Activated naive CD4-positive, alpha-beta T cell treated with anti-CD3 and anti-CD28 coated beads, Interleukin-2, amount 50 U/mL, for 24 hours (primary cell): ENCODE measurements at regions not wholly inside any gene's neighbourhood (a gene's known extent, or its start where the extent isn't known, plus 50 kb on each side); places are given as distances from the start of the nearest gene placed in this dataset.

ENCODE experiments used
- H3K27ac Mint-ChIP-seq: one replicate; pipeline ENCODE4 v1.8.0; 2021; ENCODE audit warnings: mild to moderate bottlenecking, mixed read lengths
- H3K27me3 Mint-ChIP-seq: one replicate; pipeline ENCODE4 v1.8.0; 2021; ENCODE audit warnings: mixed read lengths
- H3K36me3 Mint-ChIP-seq: one replicate; pipeline ENCODE4 v1.8.0; 2021; ENCODE audit warnings: mixed read lengths
- H3K4me1 Mint-ChIP-seq: one replicate; pipeline ENCODE4 v1.8.0; 2021; ENCODE audit warnings: mixed read lengths
- H3K4me3 Mint-ChIP-seq: one replicate; pipeline ENCODE4 v1.8.0; 2021; ENCODE audit warnings: mild to moderate bottlenecking, mixed read lengths
- H3K9me3 Mint-ChIP-seq: one replicate; pipeline ENCODE4 v1.8.0; 2021; ENCODE audit warnings: mixed read lengths

DNA sequence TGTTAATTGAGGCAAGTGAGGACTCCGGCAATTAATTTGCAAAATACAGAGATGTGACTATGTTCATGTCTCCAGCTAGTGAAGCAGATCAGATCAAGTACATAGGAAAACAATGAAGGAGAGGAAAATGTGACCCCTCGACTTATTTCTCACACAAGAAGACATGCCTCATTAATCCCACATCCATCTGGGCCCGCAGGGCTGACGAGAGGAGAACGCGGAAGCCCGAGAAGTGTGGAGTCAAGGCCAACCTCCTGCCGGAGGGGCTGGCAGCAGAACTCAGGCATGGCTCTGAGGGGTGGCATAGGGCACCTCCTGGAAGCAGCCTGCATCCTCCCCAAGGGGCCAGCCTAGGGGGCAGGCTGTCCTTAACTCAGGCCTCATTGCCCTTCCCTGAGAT, 54.4 kb downstream of the ZNF503 start:
- Mint-ChIP-seq H3K4me1 (no peaks in the 10 kb centered on the region), H3K27ac (no peak overlapping the region), H3K27me3 (peaks cover 1% of the 10 kb centered on the region), H3K4me3 (no peak overlapping the region), H3K9me3 (no peaks in the 10 kb centered on the region), H3K36me3 (no peaks in the 10 kb centered on the region)

DNA sequence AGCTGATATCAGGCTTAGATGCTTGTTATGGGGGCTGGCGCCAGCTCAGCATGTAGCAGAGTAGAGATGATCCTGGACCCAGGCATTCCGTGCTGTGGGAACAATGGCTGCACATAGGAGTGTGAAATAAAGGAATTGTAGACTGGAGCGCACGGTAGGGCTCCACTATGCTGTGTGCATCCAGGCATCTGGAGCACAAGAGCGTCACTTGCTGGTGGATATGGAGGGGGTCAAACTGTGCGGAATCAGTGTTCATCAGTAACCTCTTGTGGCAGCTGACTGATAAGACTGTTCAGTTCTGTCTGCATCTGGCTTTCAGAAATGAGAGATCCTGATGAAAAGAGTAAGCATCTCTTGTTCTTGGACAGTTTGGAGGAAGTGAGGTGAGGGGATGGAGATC, 55.8 kb downstream of the ZNF503 start:
- no peaks in the 10 kb centered on the region for H3K36me3 Mint-ChIP-seq
- no peak overlapping the region for H3K4me3 Mint-ChIP-seq
- no peaks in the 10 kb centered on the region for H3K27me3 Mint-ChIP-seq
- no peaks in the 10 kb centered on the region for H3K9me3 Mint-ChIP-seq
- no peaks in the 10 kb centered on the region for H3K4me1 Mint-ChIP-seq
- H3K27ac Mint-ChIP-seq: no peak overlapping the region

DNA sequence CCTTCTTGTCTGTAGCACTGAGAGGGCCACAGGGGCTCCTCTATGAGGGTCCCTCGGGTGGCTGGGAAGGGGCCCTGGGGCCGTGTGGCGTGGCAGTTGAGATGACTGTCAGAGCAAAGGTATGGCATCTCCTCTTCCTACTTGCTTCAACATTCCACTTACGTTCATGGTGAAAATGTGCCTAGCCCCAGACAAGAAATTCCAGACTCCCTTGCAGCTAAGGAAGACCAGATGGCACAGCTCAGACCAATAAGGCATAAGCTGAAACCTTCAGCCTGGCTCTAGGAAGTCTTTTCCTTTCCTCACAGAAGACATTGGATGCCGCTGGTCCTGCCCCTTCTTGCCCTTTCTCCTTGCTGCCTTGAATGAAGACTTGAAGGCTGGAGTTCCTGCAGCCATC, 57.4 kb downstream of the ZNF503 start:
- H3K27ac Mint-ChIP-seq: no peak overlapping the region
- H3K36me3 Mint-ChIP-seq: no peaks in the 10 kb centered on the region
- H3K4me1 Mint-ChIP-seq: no peaks in the 10 kb centered on the region
- H3K9me3 Mint-ChIP-seq: no peaks in the 10 kb centered on the region
- no peak overlapping the region for H3K4me3 Mint-ChIP-seq
- H3K27me3 Mint-ChIP-seq: no peaks in the 10 kb centered on the region

DNA sequence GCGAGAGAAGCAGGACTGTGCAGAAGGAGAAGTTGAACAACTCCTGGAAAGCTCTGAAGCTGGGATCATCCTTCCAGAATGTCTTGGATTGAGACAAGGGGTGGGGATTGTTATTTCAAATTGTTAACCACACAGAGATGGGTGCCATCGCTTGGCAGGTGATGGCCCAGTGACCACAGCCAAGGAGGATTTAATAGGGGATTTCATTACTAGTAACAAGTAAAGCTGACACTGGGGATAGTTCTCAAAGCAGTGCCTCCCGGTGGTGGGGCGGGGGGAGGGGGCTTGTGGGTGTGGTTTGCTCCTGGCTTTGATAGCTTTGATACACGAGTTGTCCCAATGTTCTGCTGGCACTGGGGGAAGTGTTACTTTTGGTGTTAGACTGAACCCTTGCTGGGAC, 59.2 kb downstream of the ZNF503 start:
- Mint-ChIP-seq H3K27ac (no peak overlapping the region), H3K4me3 (no peak overlapping the region), H3K4me1 (no peaks in the 10 kb centered on the region), H3K9me3 (no peaks in the 10 kb centered on the region), H3K36me3 (no peaks in the 10 kb centered on the region), H3K27me3 (no peaks in the 10 kb centered on the region)

DNA sequence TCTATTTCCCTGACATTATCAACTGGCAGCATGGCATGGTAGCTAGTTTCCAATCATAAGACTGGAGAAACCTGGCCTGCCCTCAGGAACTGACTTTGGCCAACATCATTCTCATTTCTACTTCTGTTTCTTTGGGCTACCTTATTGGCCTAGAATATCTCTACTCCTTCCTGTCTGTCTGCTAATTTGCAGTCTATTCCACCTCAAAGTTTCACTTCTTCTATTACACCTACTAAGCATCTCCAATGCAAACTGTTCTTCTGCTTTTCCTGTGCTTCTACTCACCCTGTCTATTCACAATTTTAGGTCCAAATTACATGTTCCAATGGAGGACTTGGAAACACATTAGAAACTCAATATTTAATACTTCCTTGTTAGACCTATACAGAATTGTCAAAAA, 65.6 kb downstream of the ZNF503 start:
- Mint-ChIP-seq H3K9me3 (peaks cover 9% of the 10 kb centered on the region), H3K27me3 (peaks cover 10% of the 10 kb centered on the region), H3K4me3 (no peak overlapping the region), H3K27ac (no peak overlapping the region), H3K36me3 (peaks cover 4% of the 10 kb centered on the region), H3K4me1 (no peaks in the 10 kb centered on the region)

DNA sequence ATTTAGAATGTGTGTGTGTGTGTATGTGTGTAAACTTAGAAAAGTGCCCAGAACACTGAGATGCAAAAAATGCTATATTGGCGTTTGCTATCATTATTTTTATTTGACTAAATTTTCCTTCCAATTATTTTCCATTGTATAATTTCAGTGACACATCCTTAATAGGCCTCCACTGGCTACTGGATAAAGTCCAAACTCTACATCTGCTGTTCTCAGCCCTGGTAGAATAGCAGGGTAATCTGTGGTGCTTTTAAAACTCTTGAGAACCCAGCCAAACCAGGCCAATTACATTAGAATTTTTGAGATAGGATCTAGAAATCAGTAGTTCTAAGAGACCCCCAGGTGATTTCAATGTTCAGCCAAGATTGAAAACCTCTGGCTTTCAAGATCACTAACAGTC, 66.4 kb downstream of the ZNF503 start:
- Mint-ChIP-seq H3K9me3 (peaks cover 9% of the 10 kb centered on the region), H3K36me3 (peaks cover 4% of the 10 kb centered on the region), H3K4me1 (no peaks in the 10 kb centered on the region), H3K27me3 (peaks cover 13% of the 10 kb centered on the region), H3K27ac (no peak overlapping the region), H3K4me3 (no peak overlapping the region)

DNA sequence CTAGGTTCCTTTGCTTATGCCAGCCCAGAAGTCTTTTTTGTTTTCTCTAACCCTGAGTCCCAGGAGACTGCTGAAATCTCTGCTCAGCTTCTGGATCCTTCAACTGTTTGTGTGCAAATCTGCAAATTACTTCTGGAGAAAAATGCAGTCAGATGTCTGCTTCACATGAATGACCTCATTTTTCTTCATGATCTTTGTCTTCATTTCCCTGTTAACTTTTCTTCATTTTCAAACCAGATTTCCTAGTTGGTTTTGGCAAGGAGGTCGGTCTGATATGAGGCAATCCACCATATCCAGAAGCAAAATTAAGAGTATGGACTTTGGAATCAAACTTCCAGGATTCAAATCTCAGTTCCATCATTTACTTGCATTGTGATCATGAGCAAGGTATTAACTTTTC, 66.8 kb downstream of the ZNF503 start:
- Mint-ChIP-seq H3K9me3 (peaks cover 9% of the 10 kb centered on the region), H3K4me3 (no peak overlapping the region), H3K36me3 (peaks cover 4% of the 10 kb centered on the region), H3K4me1 (no peaks in the 10 kb centered on the region), H3K27ac (no peak overlapping the region), H3K27me3 (peaks cover 18% of the 10 kb centered on the region)

DNA sequence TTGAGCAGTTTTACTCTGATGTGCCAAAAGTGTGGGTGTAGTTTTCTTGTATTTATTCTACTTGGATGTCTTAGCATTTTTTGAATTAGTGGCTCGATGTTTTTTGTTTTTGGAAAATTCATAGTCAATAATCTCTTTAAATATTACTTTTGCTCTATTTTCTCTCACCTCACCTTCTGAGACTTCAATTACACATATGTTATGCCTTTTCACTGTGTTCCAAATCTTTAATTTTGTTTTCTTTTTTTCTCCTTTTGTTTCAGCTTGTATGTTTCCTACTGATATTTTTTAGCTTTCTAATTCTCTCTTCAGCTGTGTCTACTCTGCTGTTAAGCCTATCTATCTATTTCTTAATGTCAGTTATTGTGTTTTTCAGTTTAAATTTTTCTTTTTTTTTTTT, 69.5 kb downstream of the ZNF503 start:
- Mint-ChIP-seq H3K4me3 (no peak overlapping the region), H3K27me3 (peaks cover 20% of the 10 kb centered on the region), H3K36me3 (peaks cover 4% of the 10 kb centered on the region), H3K9me3 (peaks cover 9% of the 10 kb centered on the region), H3K4me1 (no peaks in the 10 kb centered on the region), H3K27ac (no peak overlapping the region)

DNA sequence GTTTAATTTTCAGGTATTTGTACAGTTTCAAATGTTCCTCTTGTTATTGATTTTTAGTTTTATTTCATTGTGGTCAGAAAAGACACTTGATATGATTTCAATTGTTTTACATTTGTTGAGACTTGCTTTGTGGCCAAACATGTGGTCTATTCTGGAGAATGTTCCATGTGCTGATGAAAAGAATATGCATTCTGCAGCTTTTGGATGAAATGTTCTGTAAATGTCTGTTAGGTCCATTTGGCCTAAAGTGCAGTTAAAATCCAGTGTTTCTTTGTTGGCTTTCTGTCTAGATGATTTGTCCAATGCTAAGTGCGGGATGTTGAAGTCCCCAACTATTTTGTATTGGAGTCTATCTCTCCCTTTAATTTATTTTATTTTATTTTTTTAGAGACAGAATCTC, 70.5 kb downstream of the ZNF503 start:
- Mint-ChIP-seq H3K36me3 (peaks cover 4% of the 10 kb centered on the region), H3K27ac (no peak overlapping the region), H3K4me3 (no peak overlapping the region)

DNA sequence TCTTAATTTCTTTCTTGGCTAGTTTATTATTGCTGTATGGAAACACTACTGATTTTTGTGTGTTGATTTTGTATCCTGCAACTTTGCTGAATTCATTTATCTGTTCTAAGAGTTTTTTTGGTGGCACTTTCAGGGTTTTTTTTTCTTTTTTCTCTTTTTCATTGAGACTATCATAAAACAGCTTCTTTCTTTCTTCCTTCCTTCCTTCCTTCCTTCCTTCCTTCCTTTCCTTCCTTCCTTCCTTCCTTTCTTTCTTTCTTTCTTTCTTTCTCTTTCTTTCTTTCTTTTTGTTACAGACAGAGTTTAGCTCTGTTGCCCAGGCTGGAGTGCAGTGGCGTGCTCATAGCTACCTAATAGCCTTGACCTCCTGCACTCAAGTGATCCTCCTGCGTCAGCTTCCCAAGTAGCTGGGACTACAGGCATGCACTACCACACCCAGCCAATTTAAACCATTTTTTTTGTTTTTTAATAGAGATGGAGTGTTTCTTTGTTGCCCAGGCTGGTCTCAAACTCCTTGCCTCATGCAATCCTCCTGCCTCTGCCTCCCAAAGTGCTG, 72.3 kb downstream of the ZNF503 start:
- Mint-ChIP-seq H3K27me3 (peaks cover 19% of the 10 kb centered on the region), H3K4me1 (no peaks in the 10 kb centered on the region), H3K36me3 (peaks cover 2% of the 10 kb centered on the region), H3K27ac (no peak overlapping the region), H3K4me3 (no peak overlapping the region), H3K9me3 (no peaks in the 10 kb centered on the region)

More for the DNA sequence above, 70.5 kb downstream of the ZNF503 start:
- no peaks in the 10 kb centered on the region for H3K4me1 Mint-ChIP-seq
- H3K9me3 Mint-ChIP-seq: peaks cover 9% of the 10 kb centered on the region
- peaks cover 20% of the 10 kb centered on the region for H3K27me3 Mint-ChIP-seq

DNA sequence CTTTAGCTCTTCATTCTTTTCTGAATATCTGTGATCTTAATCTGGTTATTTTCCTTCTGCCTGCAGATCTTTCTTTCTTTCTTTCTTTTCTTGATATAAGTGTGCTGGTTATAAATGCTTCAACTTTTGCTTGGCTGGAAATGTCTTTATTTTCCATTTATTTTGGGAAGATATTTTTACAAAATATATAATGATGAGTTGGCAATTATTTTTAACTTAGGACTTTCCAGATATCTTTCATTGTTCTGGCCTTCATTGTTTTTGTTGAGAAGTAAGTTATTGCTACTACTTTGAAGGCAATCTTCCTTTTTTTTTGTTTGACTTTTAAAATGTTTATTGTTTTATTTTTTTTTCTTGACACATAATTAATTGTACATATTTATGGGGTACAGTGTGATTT, 75.3 kb downstream of the ZNF503 start:
- Mint-ChIP-seq H3K9me3 (peaks cover 5% of the 10 kb centered on the region), H3K36me3 (no peaks in the 10 kb centered on the region), H3K27me3 (peaks cover 12% of the 10 kb centered on the region), H3K4me3 (no peak overlapping the region), H3K27ac (no peak overlapping the region), H3K4me1 (no peaks in the 10 kb centered on the region)

DNA sequence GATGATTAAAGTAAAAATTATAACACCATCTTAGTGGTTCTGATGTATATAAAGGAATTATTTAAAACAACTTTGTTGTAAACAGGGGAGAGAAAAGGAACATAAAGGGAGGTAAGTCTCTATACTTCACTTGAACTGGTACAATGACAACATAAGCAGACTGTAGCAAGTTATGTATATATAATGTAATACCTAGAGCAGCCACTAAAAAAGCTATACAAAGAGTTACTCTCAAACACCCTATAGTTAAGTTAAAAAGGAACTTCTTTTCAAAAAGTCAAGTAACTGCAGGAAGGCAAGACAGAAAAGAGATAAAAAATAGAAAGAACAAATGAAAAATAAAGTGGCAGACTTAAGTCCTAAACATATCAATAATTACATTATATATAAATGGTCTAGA, 82.3 kb downstream of the ZNF503 start:
- Mint-ChIP-seq H3K4me3 (no peak overlapping the region), H3K27me3 (peaks cover 1% of the 10 kb centered on the region), H3K27ac (no peak overlapping the region), H3K36me3 (peaks cover 2% of the 10 kb centered on the region), H3K9me3 (peaks cover 22% of the 10 kb centered on the region), H3K4me1 (no peaks in the 10 kb centered on the region)

DNA sequence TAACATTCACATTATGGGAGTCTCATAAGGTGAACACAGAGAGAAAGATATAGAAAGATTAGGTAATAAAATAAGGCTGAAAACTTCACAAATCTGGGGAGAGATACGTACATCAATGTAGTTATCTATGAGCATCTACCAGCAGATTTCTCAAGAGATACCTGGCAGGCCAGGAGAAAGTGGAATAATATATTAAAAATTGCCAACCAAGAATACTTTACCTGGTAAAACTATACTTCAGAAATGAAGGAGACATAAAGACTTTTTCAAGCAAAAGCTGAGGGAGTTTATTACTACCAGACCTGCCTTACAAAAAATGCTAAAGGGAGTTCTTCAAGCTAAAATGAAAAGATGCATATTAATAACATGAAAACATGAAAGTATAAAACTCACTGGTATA, 78.8 kb upstream of the COMTD1 start:
- no peak overlapping the region for H3K27ac Mint-ChIP-seq
- no peak overlapping the region for H3K4me3 Mint-ChIP-seq
- H3K4me1 Mint-ChIP-seq: no peaks in the 10 kb centered on the region
- peaks cover 6% of the 10 kb centered on the region for H3K27me3 Mint-ChIP-seq
- H3K9me3 Mint-ChIP-seq: peaks cover 25% of the 10 kb centered on the region
- H3K36me3 Mint-ChIP-seq: peaks cover 4% of the 10 kb centered on the region

DNA sequence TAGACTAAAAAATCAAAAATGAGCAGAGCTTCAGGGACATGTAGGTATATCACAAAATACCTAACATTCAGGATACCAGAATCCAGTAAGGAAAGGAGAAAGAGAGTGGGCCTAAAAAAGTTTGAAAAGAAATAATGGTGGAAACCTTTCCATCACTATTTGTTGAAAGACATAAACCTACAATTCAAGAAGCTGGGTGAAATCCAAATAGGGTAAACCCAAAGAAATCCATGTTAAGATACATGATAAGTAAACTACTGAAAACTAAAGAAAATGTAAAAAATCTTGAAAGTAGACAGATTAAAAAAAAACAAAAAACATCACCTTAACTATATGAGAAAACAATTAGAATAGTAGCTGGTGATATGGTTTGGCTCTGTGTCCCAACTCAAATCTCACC, 76.7 kb upstream of the COMTD1 start:
- Mint-ChIP-seq H3K27me3 (peaks cover 6% of the 10 kb centered on the region), H3K27ac (no peak overlapping the region), H3K4me1 (no peaks in the 10 kb centered on the region), H3K9me3 (peaks cover 19% of the 10 kb centered on the region), H3K4me3 (no peak overlapping the region), H3K36me3 (peaks cover 4% of the 10 kb centered on the region)

DNA sequence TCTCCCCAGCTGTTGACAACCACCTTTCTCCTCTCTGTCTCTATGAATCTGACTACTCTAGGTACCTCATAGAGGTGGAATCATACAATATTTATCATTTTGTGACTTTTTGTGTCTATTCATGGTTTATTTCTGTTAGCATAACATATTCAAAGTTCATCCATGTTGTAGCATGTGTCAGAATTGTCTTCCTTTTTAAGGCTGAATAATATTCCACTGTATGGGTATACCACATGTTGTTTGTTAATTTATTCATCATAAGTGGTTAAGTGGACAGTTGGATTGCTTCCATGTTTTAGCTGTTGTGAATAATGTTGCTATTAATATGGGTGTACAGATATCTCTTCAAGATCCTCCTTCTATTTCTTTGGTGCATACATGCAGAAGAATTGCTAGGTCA, 69.9 kb upstream of the COMTD1 start:
- no peak overlapping the region for H3K27ac Mint-ChIP-seq
- H3K4me1 Mint-ChIP-seq: peaks cover 5% of the 10 kb centered on the region
- H3K9me3 Mint-ChIP-seq: peaks cover 6% of the 10 kb centered on the region
- peaks cover 3% of the 10 kb centered on the region for H3K27me3 Mint-ChIP-seq
- peaks cover 7% of the 10 kb centered on the region for H3K36me3 Mint-ChIP-seq
- no peak overlapping the region for H3K4me3 Mint-ChIP-seq

DNA sequence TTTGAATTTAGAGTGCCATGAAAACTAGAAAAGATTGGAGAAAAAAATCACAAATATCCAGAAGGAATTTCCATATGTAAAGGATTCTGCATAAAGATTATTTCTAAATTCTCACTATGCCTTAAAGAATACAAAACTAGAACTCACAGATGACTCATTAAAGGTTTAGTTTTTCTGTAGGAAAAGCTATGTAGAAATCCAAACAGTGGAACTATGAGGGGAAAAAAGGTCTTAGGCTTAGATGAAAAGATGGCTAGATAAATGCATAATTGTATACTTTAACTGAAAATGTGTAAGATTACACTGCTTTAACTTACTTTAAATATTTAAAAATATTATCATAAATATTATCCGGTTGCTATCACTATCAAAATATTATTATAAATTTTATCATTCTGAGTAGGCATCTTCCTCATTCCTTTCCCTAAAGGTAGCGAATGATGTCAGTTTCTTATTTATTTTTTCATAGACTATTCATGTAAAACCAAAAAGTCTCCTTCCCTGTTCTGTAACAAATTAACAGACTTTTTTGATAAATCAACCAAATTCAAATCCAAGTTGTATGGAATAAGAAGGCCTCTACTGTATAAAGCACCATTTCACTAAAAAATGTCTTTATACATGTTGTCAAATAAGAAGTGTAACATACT, 69.1 kb upstream of the COMTD1 start:
- Mint-ChIP-seq H3K9me3 (peaks cover 6% of the 10 kb centered on the region), H3K4me1 (peaks cover 5% of the 10 kb centered on the region), H3K36me3 (peaks cover 7% of the 10 kb centered on the region), H3K27me3 (peaks cover 1% of the 10 kb centered on the region), H3K27ac (no peak overlapping the region), H3K4me3 (no peak overlapping the region)

DNA sequence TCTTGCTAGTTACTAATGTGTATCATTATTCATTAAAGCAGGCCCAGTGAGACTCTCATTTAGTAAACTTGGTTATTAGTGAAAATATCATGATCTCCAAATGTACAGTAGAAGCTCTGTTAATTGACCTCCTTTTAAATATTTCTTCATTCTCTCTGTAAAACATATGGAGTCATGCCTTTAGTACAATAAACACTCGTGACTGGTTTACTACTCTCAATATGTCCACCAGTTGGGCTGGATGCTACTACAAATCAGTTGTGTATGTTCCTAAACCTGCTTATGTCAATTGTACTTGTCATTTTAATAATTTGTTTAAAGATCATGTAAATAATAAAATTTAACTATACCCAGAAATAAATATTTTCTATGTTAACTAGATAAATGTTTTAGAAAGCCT, 68.6 kb upstream of the COMTD1 start:
- no peak overlapping the region for H3K4me3 Mint-ChIP-seq
- H3K4me1 Mint-ChIP-seq: peaks cover 5% of the 10 kb centered on the region
- H3K27me3 Mint-ChIP-seq: no peaks in the 10 kb centered on the region
- H3K9me3 Mint-ChIP-seq: peaks cover 6% of the 10 kb centered on the region
- peaks cover 7% of the 10 kb centered on the region for H3K36me3 Mint-ChIP-seq
- H3K27ac Mint-ChIP-seq: no peak overlapping the region
